Activated T-cell treated with anti-CD3 and anti-CD28 coated beads, Interleukin-2, amount 50 U/mL, for 4 hours (primary cell): ENCODE measurements at regions not wholly inside any gene's neighbourhood (a gene's known extent, or its start where the extent isn't known, plus 50 kb on each side); places are given as distances from the start of the nearest gene placed in this dataset.

ENCODE experiments used
- ATAC-seq, 2 donors: fragments of 200-7000 bp; cut with Tn5 transposase; one replicate each; pipeline ENCODE4 v1.10.0; 2021
- DNase-seq: peaks from one replicate; pipeline ENCODE4 v3.0.0-alpha.2; 2020
- H3K27me3 Mint-ChIP-seq: one replicate; pipeline ENCODE4 v1.8.0; 2021; ENCODE audit warnings: low read depth, mixed read lengths
- H3K36me3 Mint-ChIP-seq: one replicate; pipeline ENCODE4 v1.8.0; 2022; ENCODE audit warnings: mixed read lengths; ENCODE audit not compliant: insufficient read depth
- H3K4me1 Mint-ChIP-seq: one replicate; pipeline ENCODE4 v1.8.0; 2021; ENCODE audit warnings: low read depth, mixed read lengths
- H3K4me3 Mint-ChIP-seq: one replicate; pipeline ENCODE4 v1.8.0; 2021; ENCODE audit warnings: mild to moderate bottlenecking, moderate library complexity, mixed read lengths
- H3K9me3 Mint-ChIP-seq: one replicate; pipeline ENCODE4 v1.8.0; 2021; ENCODE audit warnings: mixed read lengths

GRCh38 chr21:27759091-27759659 is 792.3 kb upstream of the ADAMTS5 start:
- Mint-ChIP-seq H3K27me3 (no peaks in the 10 kb centered on the region), H3K36me3 (no peaks in the 10 kb centered on the region), H3K4me3 (no peak overlapping the region), H3K9me3 (peaks cover 5% of the 10 kb centered on the region), H3K4me1 (no peaks in the 10 kb centered on the region)
- no peak for ATAC-seq
- DNase-seq = no peak

- DNase-seq (no peak), ATAC-seq (no peak)
- Mint-ChIP-seq H3K4me3 (no peak overlapping the region), H3K27me3 (no peaks in the 10 kb centered on the region), H3K9me3 (no peaks in the 10 kb centered on the region), H3K36me3 (no peaks in the 10 kb centered on the region), H3K4me1 (no peaks in the 10 kb centered on the region)
Observed at GRCh38 chr21:27756191-27756590, 789.3 kb upstream of the ADAMTS5 start.

GRCh38 chr21:27743971-27744564 is 777.2 kb upstream of the ADAMTS5 start:
- DNase-seq (no peak), ATAC-seq (no peak)
- no peaks in the 10 kb centered on the region for H3K36me3 Mint-ChIP-seq
- H3K27me3 Mint-ChIP-seq = no peaks in the 10 kb centered on the region
- peaks cover 5% of the 10 kb centered on the region for H3K9me3 Mint-ChIP-seq
- H3K4me3 Mint-ChIP-seq = no peak overlapping the region
- no peaks in the 10 kb centered on the region for H3K4me1 Mint-ChIP-seq

- DNase-seq = no peak
- no peak for ATAC-seq
- Mint-ChIP-seq H3K4me3 (no peak overlapping the region), H3K27me3 (no peaks in the 10 kb centered on the region), H3K4me1 (no peaks in the 10 kb centered on the region), H3K36me3 (no peaks in the 10 kb centered on the region), H3K9me3 (peaks cover 10% of the 10 kb centered on the region)
Observed at GRCh38 chr21:27741736-27742135, 774.8 kb upstream of the ADAMTS5 start.

GRCh38 chr21:27740084-27740483 is 773.2 kb upstream of the ADAMTS5 start:
- H3K27me3 Mint-ChIP-seq = no peaks in the 10 kb centered on the region
- ATAC-seq (no peak), DNase-seq (no peak)
- peaks cover 19% of the 10 kb centered on the region for H3K9me3 Mint-ChIP-seq
- H3K4me1 Mint-ChIP-seq = no peaks in the 10 kb centered on the region
- no peaks in the 10 kb centered on the region for H3K36me3 Mint-ChIP-seq
- no peak overlapping the region for H3K4me3 Mint-ChIP-seq

GRCh38 chr21:27739187-27739586 is 772.3 kb upstream of the ADAMTS5 start:
- DNase-seq = no peak
- H3K27me3 Mint-ChIP-seq = no peaks in the 10 kb centered on the region
- H3K4me1 Mint-ChIP-seq = no peaks in the 10 kb centered on the region
- no peak overlapping the region for H3K4me3 Mint-ChIP-seq
- H3K36me3 Mint-ChIP-seq = no peaks in the 10 kb centered on the region
- ATAC-seq = no peak
- H3K9me3 Mint-ChIP-seq = peaks cover 19% of the 10 kb centered on the region

GRCh38 chr21:27735699-27736098 is 768.8 kb upstream of the ADAMTS5 start:
- H3K27me3 Mint-ChIP-seq = no peaks in the 10 kb centered on the region
- H3K36me3 Mint-ChIP-seq = no peaks in the 10 kb centered on the region
- DNase-seq (no peak), ATAC-seq (no peak)
- H3K4me3 Mint-ChIP-seq = no peak overlapping the region
- peaks cover 13% of the 10 kb centered on the region for H3K9me3 Mint-ChIP-seq
- H3K4me1 Mint-ChIP-seq = no peaks in the 10 kb centered on the region

GRCh38 chr21:27734146-27734545 is 767.3 kb upstream of the ADAMTS5 start:
- ATAC-seq (no peak), DNase-seq (no peak)
- H3K9me3 Mint-ChIP-seq = peaks cover 13% of the 10 kb centered on the region
- no peaks in the 10 kb centered on the region for H3K36me3 Mint-ChIP-seq
- H3K4me3 Mint-ChIP-seq = no peak overlapping the region
- H3K27me3 Mint-ChIP-seq = no peaks in the 10 kb centered on the region
- H3K4me1 Mint-ChIP-seq = no peaks in the 10 kb centered on the region

GRCh38 chr21:27725916-27726315 is 759.0 kb upstream of the ADAMTS5 start:
- Mint-ChIP-seq H3K27me3 (no peaks in the 10 kb centered on the region), H3K4me1 (no peaks in the 10 kb centered on the region), H3K9me3 (peaks cover 3% of the 10 kb centered on the region), H3K36me3 (no peaks in the 10 kb centered on the region), H3K4me3 (no peak overlapping the region)
- DNase-seq (no peak), ATAC-seq (no peak)

- ATAC-seq (no peak), DNase-seq (no peak)
- Mint-ChIP-seq H3K4me3 (no peak overlapping the region), H3K27me3 (no peaks in the 10 kb centered on the region), H3K9me3 (no peaks in the 10 kb centered on the region), H3K36me3 (no peaks in the 10 kb centered on the region), H3K4me1 (no peaks in the 10 kb centered on the region)
Observed at GRCh38 chr21:27722095-27722494, 755.2 kb upstream of the ADAMTS5 start.

- no peaks in the 10 kb centered on the region for H3K36me3 Mint-ChIP-seq
- H3K9me3 Mint-ChIP-seq = no peaks in the 10 kb centered on the region
- H3K27me3 Mint-ChIP-seq = no peaks in the 10 kb centered on the region
- no peaks in the 10 kb centered on the region for H3K4me1 Mint-ChIP-seq
- ATAC-seq = no peak
- no peak for DNase-seq
- no peak overlapping the region for H3K4me3 Mint-ChIP-seq
Observed at GRCh38 chr21:27721675-27722074, 754.8 kb upstream of the ADAMTS5 start.

- ATAC-seq = no peak
- Mint-ChIP-seq H3K4me1 (no peaks in the 10 kb centered on the region), H3K27me3 (no peaks in the 10 kb centered on the region), H3K36me3 (no peaks in the 10 kb centered on the region), H3K4me3 (no peak overlapping the region), H3K9me3 (no peaks in the 10 kb centered on the region)
- no peak for DNase-seq
Observed at GRCh38 chr21:27719226-27719625, 752.3 kb upstream of the ADAMTS5 start.

GRCh38 chr21:27715131-27715530 is 748.2 kb upstream of the ADAMTS5 start:
- no peaks in the 10 kb centered on the region for H3K4me1 Mint-ChIP-seq
- H3K9me3 Mint-ChIP-seq = no peaks in the 10 kb centered on the region
- H3K36me3 Mint-ChIP-seq = no peaks in the 10 kb centered on the region
- no peak for ATAC-seq
- no peak for DNase-seq
- no peaks in the 10 kb centered on the region for H3K27me3 Mint-ChIP-seq
- H3K4me3 Mint-ChIP-seq = no peak overlapping the region

GRCh38 chr21:27713154-27714109 is 746.5 kb upstream of the ADAMTS5 start:
- Mint-ChIP-seq H3K4me3 (no peak overlapping the region), H3K9me3 (no peaks in the 10 kb centered on the region), H3K36me3 (no peaks in the 10 kb centered on the region), H3K4me1 (no peaks in the 10 kb centered on the region), H3K27me3 (no peaks in the 10 kb centered on the region)
- no peak for ATAC-seq
- no peak for DNase-seq
